Subcutaneous abdominal adipose tissue (tissue), 5 donors: ENCODE measurements at regions not wholly inside any gene's neighbourhood (a gene's known extent, or its start where the extent isn't known, plus 50 kb on each side); places are given as distances from the start of the nearest gene placed in this dataset.
"Not testable (repeated sequence)": the region's sequence is repeated elsewhere in the genome, so short reads cannot be mapped to it uniquely, and the experiment has no call there.

Experiments
- H3K27ac ChIP-seq: one replicate; pipeline ENCODE4 v1.7.0; 2013; ENCODE audit warnings: low read depth, mild to moderate bottlenecking, inconsistent platforms, low read length, moderate library complexity
- H3K27me3 ChIP-seq, 5 donors: one replicate each; pipeline ENCODE4 v1.7.0; 2013; ENCODE audit warnings: low read length in 5 of 5, inconsistent platforms in 1 of 5; ENCODE audit not compliant: control insufficient read depth in 5 of 5, insufficient read depth in 4 of 5
- H3K36me3 ChIP-seq, 5 donors: one replicate each; pipeline ENCODE4 v1.7.0; 2013; ENCODE audit warnings: low read length in 5 of 5; ENCODE audit not compliant: control insufficient read depth in 5 of 5, insufficient read depth in 5 of 5
- H3K4me1 ChIP-seq, 5 donors: one replicate each; pipeline ENCODE4 v1.7.0; 2013; ENCODE audit warnings: low read length in 5 of 5, mild to moderate bottlenecking in 3 of 5, moderate library complexity in 1 of 5; ENCODE audit not compliant: control insufficient read depth in 5 of 5, insufficient read depth in 5 of 5
- H3K4me3 ChIP-seq, 5 donors: one replicate each; pipeline ENCODE4 v1.7.0; 2013; ENCODE audit warnings: low read length in 5 of 5, low read depth in 1 of 5
- H3K9ac ChIP-seq, 5 donors: one replicate each; pipeline ENCODE4 v1.7.0; 2013; ENCODE audit warnings: low read length in 5 of 5, mild to moderate bottlenecking in 4 of 5, moderate library complexity in 3 of 5
- H3K9me3 ChIP-seq, 5 donors: one replicate each; pipeline ENCODE4 v1.7.0; 2013; ENCODE audit warnings: low read length in 5 of 5; ENCODE audit not compliant: control insufficient read depth in 5 of 5
- donor health status: healthy.
- donor health status: healthy.
- donor health status: healthy.
- donor health status: healthy.
- donor health status: healthy.

- H3K4me3 ChIP-seq: no peak overlapping the region
- no peak overlapping the region for H3K9ac ChIP-seq
- H3K9me3 ChIP-seq: peaks cover 0 to 9% (median 5%) of the 10 kb centered on the region in 5 donors
- no peak overlapping the region for H3K27ac ChIP-seq
- H3K36me3 ChIP-seq: no peaks in the 10 kb centered on the region
- H3K4me1 ChIP-seq: no peaks in the 10 kb centered on the region
- no peaks in the 10 kb centered on the region for H3K27me3 ChIP-seq
These were observed 103.0 kb upstream of the ARID1B start for GRCh38 chr6:156674197-156674596.

- not testable (repeated sequence) for H3K36me3 ChIP-seq, H3K4me3 ChIP-seq, H3K9me3 ChIP-seq, H3K9ac ChIP-seq, H3K27me3 ChIP-seq, H3K27ac ChIP-seq, H3K4me1 ChIP-seq
These were observed 107.1 kb upstream of the ARID1B start for GRCh38 chr6:156670097-156670496.

- Histone ChIP-seq H3K9ac (no peak overlapping the region), H3K4me3 (no peak overlapping the region), H3K4me1 (peaks cover 0 to 13% (median 8%) of the 10 kb centered on the region in 5 donors), H3K27me3 (peaks cover 0 to 2% (median 0%) of the 10 kb centered on the region in 5 donors), H3K27ac (no peak overlapping the region), H3K36me3 (no peaks in the 10 kb centered on the region), H3K9me3 (no peaks in the 10 kb centered on the region)
These were observed 115.1 kb upstream of the ARID1B start for GRCh38 chr6:156662025-156662445.

- H3K36me3 ChIP-seq: no peaks in the 10 kb centered on the region
- H3K4me1 ChIP-seq: peaks cover 0 to 13% (median 8%) of the 10 kb centered on the region in 5 donors
- no peak overlapping the region for H3K27ac ChIP-seq
- peaks cover 0 to 2% (median 0%) of the 10 kb centered on the region in 5 donors for H3K27me3 ChIP-seq
- H3K4me3 ChIP-seq: no peak overlapping the region
- H3K9me3 ChIP-seq: no peaks in the 10 kb centered on the region
- no peak overlapping the region for H3K9ac ChIP-seq
These were observed 116.8 kb upstream of the ARID1B start for GRCh38 chr6:156660389-156660788.

GRCh38 chr6:156659822-156660198, 117.4 kb upstream of the ARID1B start:
- Histone ChIP-seq H3K9me3 (no peaks in the 10 kb centered on the region), H3K4me1 (peaks cover 0 to 13% (median 8%) of the 10 kb centered on the region in 5 donors), H3K27me3 (peaks cover 0 to 2% (median 0%) of the 10 kb centered on the region in 5 donors), H3K4me3 (no peak overlapping the region), H3K27ac (no peak overlapping the region), H3K36me3 (no peaks in the 10 kb centered on the region), H3K9ac (no peak overlapping the region)

- no peak overlapping the region for H3K9ac ChIP-seq
- H3K9me3 ChIP-seq: no peaks in the 10 kb centered on the region
- no peaks in the 10 kb centered on the region for H3K36me3 ChIP-seq
- H3K27me3 ChIP-seq: peaks cover 0 to 2% (median 0%) of the 10 kb centered on the region in 5 donors
- no peak overlapping the region for H3K4me3 ChIP-seq
- peaks cover 0 to 13% (median 8%) of the 10 kb centered on the region in 5 donors for H3K4me1 ChIP-seq
- no peak overlapping the region for H3K27ac ChIP-seq
These were observed 118.0 kb upstream of the ARID1B start for GRCh38 chr6:156658966-156659821.

GRCh38 chr6:156658186-156658965, 118.8 kb upstream of the ARID1B start:
- H3K27ac ChIP-seq: no peak overlapping the region

GRCh38 chr6:156657296-156657695, 119.9 kb upstream of the ARID1B start:
- Histone ChIP-seq H3K9ac (no peak overlapping the region), H3K4me1 (peaks cover 0 to 13% (median 8%) of the 10 kb centered on the region in 5 donors), H3K9me3 (no peaks in the 10 kb centered on the region), H3K27ac (no peak overlapping the region), H3K4me3 (no peak overlapping the region), H3K36me3 (no peaks in the 10 kb centered on the region), H3K27me3 (peaks cover 0 to 2% (median 0%) of the 10 kb centered on the region in 5 donors)

More at GRCh38 chr6:156658186-156658965, 118.8 kb upstream of the ARID1B start:
- Histone ChIP-seq H3K4me3 (no peak overlapping the region), H3K4me1 (peaks cover 0 to 13% (median 8%) of the 10 kb centered on the region in 5 donors), H3K27me3 (peaks cover 0 to 2% (median 0%) of the 10 kb centered on the region in 5 donors), H3K9ac (no peak overlapping the region), H3K36me3 (no peaks in the 10 kb centered on the region), H3K9me3 (no peaks in the 10 kb centered on the region)

- H3K9ac ChIP-seq: no peak overlapping the region
- peaks cover 0 to 5% (median 0%) of the 10 kb centered on the region in 5 donors for H3K9me3 ChIP-seq
- no peak overlapping the region for H3K27ac ChIP-seq
- peaks cover 0 to 13% (median 6%) of the 10 kb centered on the region in 5 donors for H3K4me1 ChIP-seq
- H3K4me3 ChIP-seq: no peak overlapping the region
- H3K27me3 ChIP-seq: peaks cover 0 to 2% (median 0%) of the 10 kb centered on the region in 5 donors
- H3K36me3 ChIP-seq: no peaks in the 10 kb centered on the region
These were observed 122.0 kb upstream of the ARID1B start for GRCh38 chr6:156654919-156655918.
